K562 (cell line): ENCODE measurements at regions not wholly inside any gene's neighbourhood (a gene's known extent, or its start where the extent isn't known, plus 50 kb on each side); places are given as distances from the start of the nearest gene placed in this dataset.

Source experiments
- ADNP ChIP-seq: fragments of 200-800 bp; sonication (Bioruptor generic); IDR thresholded peaks from 2 replicates; pipeline ENCODE4 v1.6.1; 2016; ENCODE audit warnings: missing genetic modification characterization, missing compliant biosample characterization
- FOSL1 ChIP-seq: fragments of 200-800 bp; sonication (Bioruptor generic); conservative IDR thresholded peaks from 2 replicates; pipeline ENCODE4 v1.6.1; 2016; ENCODE audit warnings: missing genetic modification characterization, missing compliant biosample characterization
- HCFC1 ChIP-seq: IDR thresholded peaks from 2 replicates; pipeline ENCODE4 v1.6.1; 2012; ENCODE audit warnings: low read depth, low read length, improper control_type of control experiment
- HDAC1 ChIP-seq, 2 experiments: fragments of 450-650 bp; IDR thresholded peaks; 2 replicates each; pipeline ENCODE4 v1.6.1; 2016 to 2017; ENCODE audit warnings: inconsistent platforms in 1 of 2, mild to moderate bottlenecking in 1 of 2, moderate library complexity in 1 of 2
- HMG20A ChIP-seq: fragments of 450-650 bp; formaldehyde crosslinking; conservative IDR thresholded peaks from 2 replicates; pipeline ENCODE4 v1.4.0; 2020; ENCODE audit warnings: mild to moderate bottlenecking, mixed read lengths
- HNRNPH1 ChIP-seq: fragments of 200-400 bp; formaldehyde crosslinking; optimal IDR thresholded peaks from 2 replicates; pipeline ENCODE3; 2017; ENCODE audit warnings: low read depth, mild to moderate bottlenecking, low read length, moderate library complexity
- ILF3 ChIP-seq: fragments of 450-650 bp; IDR thresholded peaks from 2 replicates; pipeline ENCODE4 v1.6.1; 2018; ENCODE audit warnings: antibody characterized with exemption, mild to moderate bottlenecking, moderate library complexity, borderline replicate concordance
- KDM5B ChIP-seq: fragments of 200-600 bp; sonication (generic); IDR thresholded peaks from 2 replicates; pipeline ENCODE4 v1.6.1; 2012; ENCODE audit warnings: low read depth, mild to moderate bottlenecking, moderate library complexity, low read length, control low read depth, inconsistent platforms; ENCODE audit not compliant: insufficient replicate concordance
- L3MBTL2 ChIP-seq: fragments of 450-650 bp; IDR thresholded peaks from 2 replicates; pipeline ENCODE4 v1.6.1; 2016; ENCODE audit warnings: mild to moderate bottlenecking, moderate library complexity
- MIER1 ChIP-seq: fragments of 450-650 bp; IDR thresholded peaks from 2 replicates; pipeline ENCODE4 v1.6.1; 2016; ENCODE audit warnings: antibody characterized with exemption, mild to moderate bottlenecking, low read depth
- MTA2 ChIP-seq: fragments of 450-650 bp; IDR thresholded peaks from 2 replicates; pipeline ENCODE4 v1.6.1; 2016; ENCODE audit warnings: low read depth
- NCOA6 ChIP-seq: fragments of 450-650 bp; IDR thresholded peaks from 2 replicates; pipeline ENCODE4 v1.6.1; 2017; ENCODE audit warnings: mild to moderate bottlenecking
- NUFIP1 ChIP-seq: fragments of 450-650 bp; IDR thresholded peaks from 2 replicates; pipeline ENCODE4 v1.6.1; 2018; ENCODE audit not compliant: partially characterized antibody
- RBM39 ChIP-seq: fragments of 200-400 bp; formaldehyde crosslinking; optimal IDR thresholded peaks from 2 replicates; pipeline ENCODE3; 2018; ENCODE audit warnings: low read depth, low read length
- SMARCA5 ChIP-seq: fragments of 450-650 bp; IDR thresholded peaks from 2 replicates; pipeline ENCODE4 v1.6.1; 2016
- SMARCE1 ChIP-seq: fragments of 450-650 bp; IDR thresholded peaks from 2 replicates; pipeline ENCODE4 v1.7.1; 2016; ENCODE audit warnings: mild to moderate bottlenecking
- SOX6 ChIP-seq: fragments of 450-650 bp; IDR thresholded peaks from 2 replicates; pipeline ENCODE4 v1.6.1; 2014; ENCODE audit warnings: mild to moderate bottlenecking
- THRAP3 ChIP-seq: fragments of 450-650 bp; IDR thresholded peaks from 2 replicates; pipeline ENCODE4 v1.6.1; 2016; ENCODE audit warnings: mild to moderate bottlenecking, inconsistent platforms, borderline replicate concordance
- ZNF77 ChIP-seq: fragments of 250-450 bp; sonication (Bioruptor Pico); IDR thresholded peaks from 2 replicates; pipeline ENCODE4 v1.5.0; 2020
- TF ChIP-seq, protein P1 (sequence below): fragments of 250-450 bp; sonication (Bioruptor Pico); IDR thresholded peaks from 2 replicates; pipeline ENCODE4 v1.5.0; 2020; ENCODE audit warnings: mild to moderate bottlenecking, borderline replicate concordance
- TF ChIP-seq, protein P2 (sequence below): fragments of 450-650 bp; IDR thresholded peaks from 2 replicates; pipeline ENCODE4 v1.7.1; 2018; ENCODE audit warnings: mild to moderate bottlenecking, low read depth; ENCODE audit not compliant: partially characterized antibody
- TF ChIP-seq, protein P3 (sequence below): sonication (generic); formaldehyde crosslinking; IDR thresholded peaks from 2 replicates; pipeline ENCODE4 v1.8.1; 2023; ENCODE audit warnings: mild to moderate bottlenecking, missing genetic modification reagents

DNA sequence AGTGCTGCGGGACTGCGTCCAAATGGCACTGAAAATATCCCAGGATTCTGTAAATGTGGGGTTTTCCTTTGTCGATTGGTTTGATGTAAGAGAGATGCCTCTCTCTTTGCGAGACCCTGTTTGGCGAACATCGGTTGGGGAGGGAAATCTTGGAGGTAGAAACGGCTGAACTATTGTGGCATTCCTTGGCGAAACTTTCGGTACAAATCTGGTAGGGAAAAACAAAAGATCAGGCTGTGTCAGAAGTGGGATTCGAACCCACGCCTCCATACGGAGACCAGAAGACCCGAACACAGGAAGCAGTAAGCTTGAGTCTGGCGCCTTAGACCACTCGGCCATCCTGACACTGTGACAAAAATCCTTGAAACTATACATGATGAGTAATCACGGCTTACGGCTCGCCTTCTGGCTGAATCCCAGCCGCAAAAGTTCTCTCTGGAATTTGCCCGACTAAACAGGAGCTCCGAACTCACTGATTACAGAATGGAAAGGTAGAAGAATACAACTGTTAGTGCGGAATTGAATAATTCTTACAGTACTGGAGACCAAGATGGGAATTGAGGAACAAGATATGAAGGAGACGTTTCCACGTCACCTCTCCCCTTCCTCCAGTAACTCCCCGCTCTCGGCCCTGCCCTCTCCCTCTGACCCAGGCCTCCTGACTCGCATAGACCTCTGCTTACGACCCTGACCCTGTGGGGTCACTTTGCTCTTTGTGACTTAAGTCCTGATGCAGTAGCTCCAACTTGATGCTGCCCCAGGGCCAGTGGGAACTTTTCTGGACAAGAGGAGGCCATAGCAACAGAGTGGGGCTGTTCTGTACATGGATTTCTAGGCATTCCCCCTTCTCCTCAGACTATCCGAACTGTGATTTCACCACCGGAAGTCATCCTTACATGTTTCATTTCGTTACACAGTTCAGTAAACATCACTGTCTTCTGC lies 132.8 kb upstream of the ZNF184 start (continued):
- TF ChIP-seq SOX6 (peak; percentile 69), HNRNPH1 (no peak), ILF3 (no peak; the same call in 1 of the 2 replicates), RBM39 (peak; percentile 99), FOSL1 (tag) (peak; percentile 91), HCFC1 (peak; percentile 20; the same call in 1 of the 2 replicates), MIER1 (0 out of 2 replicates have a peak, but pooled peaks have one; percentile 72), HMG20A (CRISPR knock-in tag) (no peak), ADNP (tag) (peak; percentile 94), L3MBTL2 (0 out of 2 replicates have a peak, but pooled peaks have one; percentile 52), SMARCA5 (peak; percentile 78), KDM5B (no peak), HDAC1 (IDR thresholded peaks at IDR 0.05) (peak; percentile 43 to 86), ZNF77 (CRISPR knock-in tag) (no peak), NUFIP1 (peak; percentile 85), THRAP3 (0 out of 2 replicates have a peak, but pooled peaks have one; percentile 21), MTA2 (peak; percentile 46), SMARCE1 (peak; percentile 33; the same call in 1 of the 2 replicates), NCOA6 (no peak)
- TF ChIP-seq, protein P1, sequence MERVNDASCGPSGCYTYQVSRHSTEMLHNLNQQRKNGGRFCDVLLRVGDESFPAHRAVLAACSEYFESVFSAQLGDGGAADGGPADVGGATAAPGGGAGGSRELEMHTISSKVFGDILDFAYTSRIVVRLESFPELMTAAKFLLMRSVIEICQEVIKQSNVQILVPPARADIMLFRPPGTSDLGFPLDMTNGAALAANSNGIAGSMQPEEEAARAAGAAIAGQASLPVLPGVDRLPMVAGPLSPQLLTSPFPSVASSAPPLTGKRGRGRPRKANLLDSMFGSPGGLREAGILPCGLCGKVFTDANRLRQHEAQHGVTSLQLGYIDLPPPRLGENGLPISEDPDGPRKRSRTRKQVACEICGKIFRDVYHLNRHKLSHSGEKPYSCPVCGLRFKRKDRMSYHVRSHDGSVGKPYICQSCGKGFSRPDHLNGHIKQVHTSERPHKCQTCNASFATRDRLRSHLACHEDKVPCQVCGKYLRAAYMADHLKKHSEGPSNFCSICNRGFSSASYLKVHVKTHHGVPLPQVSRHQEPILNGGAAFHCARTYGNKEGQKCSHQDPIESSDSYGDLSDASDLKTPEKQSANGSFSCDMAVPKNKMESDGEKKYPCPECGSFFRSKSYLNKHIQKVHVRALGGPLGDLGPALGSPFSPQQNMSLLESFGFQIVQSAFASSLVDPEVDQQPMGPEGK (CRISPR knock-in tag), result 0 out of 2 replicates have a peak, but pooled peaks have one; percentile 5
- TF ChIP-seq, protein P2, sequence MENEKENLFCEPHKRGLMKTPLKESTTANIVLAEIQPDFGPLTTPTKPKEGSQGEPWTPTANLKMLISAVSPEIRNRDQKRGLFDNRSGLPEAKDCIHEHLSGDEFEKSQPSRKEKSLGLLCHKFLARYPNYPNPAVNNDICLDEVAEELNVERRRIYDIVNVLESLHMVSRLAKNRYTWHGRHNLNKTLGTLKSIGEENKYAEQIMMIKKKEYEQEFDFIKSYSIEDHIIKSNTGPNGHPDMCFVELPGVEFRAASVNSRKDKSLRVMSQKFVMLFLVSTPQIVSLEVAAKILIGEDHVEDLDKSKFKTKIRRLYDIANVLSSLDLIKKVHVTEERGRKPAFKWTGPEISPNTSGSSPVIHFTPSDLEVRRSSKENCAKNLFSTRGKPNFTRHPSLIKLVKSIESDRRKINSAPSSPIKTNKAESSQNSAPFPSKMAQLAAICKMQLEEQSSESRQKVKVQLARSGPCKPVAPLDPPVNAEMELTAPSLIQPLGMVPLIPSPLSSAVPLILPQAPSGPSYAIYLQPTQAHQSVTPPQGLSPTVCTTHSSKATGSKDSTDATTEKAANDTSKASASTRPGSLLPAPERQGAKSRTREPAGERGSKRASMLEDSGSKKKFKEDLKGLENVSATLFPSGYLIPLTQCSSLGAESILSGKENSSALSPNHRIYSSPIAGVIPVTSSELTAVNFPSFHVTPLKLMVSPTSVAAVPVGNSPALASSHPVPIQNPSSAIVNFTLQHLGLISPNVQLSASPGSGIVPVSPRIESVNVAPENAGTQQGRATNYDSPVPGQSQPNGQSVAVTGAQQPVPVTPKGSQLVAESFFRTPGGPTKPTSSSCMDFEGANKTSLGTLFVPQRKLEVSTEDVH, result peak; percentile 47
- TF ChIP-seq, protein P3, sequence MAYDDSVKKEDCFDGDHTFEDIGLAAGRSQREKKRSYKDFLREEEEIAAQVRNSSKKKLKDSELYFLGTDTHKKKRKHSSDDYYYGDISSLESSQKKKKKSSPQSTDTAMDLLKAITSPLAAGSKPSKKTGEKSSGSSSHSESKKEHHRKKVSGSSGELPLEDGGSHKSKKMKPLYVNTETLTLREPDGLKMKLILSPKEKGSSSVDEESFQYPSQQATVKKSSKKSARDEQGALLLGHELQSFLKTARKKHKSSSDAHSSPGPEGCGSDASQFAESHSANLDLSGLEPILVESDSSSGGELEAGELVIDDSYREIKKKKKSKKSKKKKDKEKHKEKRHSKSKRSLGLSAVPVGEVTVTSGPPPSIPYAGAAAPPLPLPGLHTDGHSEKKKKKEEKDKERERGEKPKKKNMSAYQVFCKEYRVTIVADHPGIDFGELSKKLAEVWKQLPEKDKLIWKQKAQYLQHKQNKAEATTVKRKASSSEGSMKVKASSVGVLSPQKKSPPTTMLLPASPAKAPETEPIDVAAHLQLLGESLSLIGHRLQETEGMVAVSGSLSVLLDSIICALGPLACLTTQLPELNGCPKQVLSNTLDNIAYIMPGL (CRISPR knock-in tag), result peak; percentile 97
